ENCODE measurements at regions not wholly inside any gene's neighbourhood (a gene's known extent, or its start where the extent isn't known, plus 50 kb on each side); places are given as distances from the start of the nearest gene placed in this dataset.

DNA sequence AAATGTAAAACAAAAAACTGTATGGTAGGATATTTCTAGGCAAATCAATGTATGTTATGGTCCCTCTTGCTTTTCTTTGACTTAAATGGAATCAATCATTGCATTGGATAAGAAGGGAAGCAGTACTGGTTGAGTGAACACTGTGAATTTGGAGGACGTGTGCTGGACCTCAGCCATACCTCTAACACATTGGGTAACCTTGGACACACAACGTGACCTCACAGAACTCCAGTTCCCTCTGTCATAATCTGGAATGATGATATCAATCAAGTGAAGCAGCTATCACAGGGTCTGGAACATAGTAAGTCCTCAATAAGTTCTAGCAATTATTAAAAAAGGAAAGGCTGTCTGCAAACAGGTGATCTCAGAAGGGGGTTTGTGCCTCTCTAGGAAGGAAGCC is 474.9 kb upstream of the TCF4 start:
- no peaks in the 10 kb centered on the region for H3K27me3 Mint-ChIP-seq
- H3K4me1 Mint-ChIP-seq (ENCODE audit: low read depth), result no peaks in the 10 kb centered on the region
- H3K36me3 Mint-ChIP-seq, result no peaks in the 10 kb centered on the region
- no peak overlapping the region for H3K4me3 Mint-ChIP-seq
- H3K9me3 Mint-ChIP-seq, result no peaks in the 10 kb centered on the region
- ChIA-PET CTCF (no interaction called here), POLR2A (no interaction called here)
- DNase-seq, result no peak
- no peak overlapping the region for H3K27ac Mint-ChIP-seq
- intact Hi-C loops (cut with micrococcal nuclease), result no loop called here

DNA sequence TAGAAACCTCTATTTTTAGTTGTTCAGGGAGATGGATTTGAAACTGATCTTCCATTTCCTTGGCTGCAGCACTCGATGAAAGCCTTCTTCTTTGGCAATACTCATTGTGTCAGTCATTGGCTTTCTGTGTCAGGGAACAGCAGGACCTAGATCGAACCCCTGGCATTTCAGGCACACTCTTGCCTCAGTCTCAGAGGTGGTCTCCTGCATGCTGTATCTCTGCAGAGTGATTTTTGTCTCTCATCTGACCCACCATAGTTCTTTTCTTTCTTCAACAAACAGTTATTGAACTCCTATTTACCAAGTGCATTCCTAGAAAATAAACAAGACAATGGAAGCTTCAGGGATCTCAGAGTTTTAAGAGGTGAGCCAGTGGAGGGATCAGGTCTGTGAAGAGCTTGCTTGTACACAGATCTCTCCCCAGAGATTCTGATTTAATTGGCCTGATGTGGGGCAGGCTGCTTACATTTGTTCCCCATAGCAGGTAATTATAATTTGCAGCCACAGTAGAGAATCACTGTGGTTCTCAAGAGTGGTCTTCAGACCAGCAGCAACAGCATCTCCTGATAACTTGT is 473.1 kb upstream of the TCF4 start:
- ChIA-PET POLR2A (no interaction called here), CTCF (no interaction called here)
- Mint-ChIP-seq H3K27me3 (no peaks in the 10 kb centered on the region), H3K36me3 (no peaks in the 10 kb centered on the region), H3K27ac (no peak overlapping the region), H3K4me3 (no peak overlapping the region), H3K4me1 (ENCODE audit: low read depth) (no peaks in the 10 kb centered on the region), H3K9me3 (no peaks in the 10 kb centered on the region)
- intact Hi-C loops (cut with micrococcal nuclease), result no loop called here
- no peak for DNase-seq

- CTCF ChIA-PET, result no interaction called here
These were observed 464.2 kb upstream of the TCF4 start for GRCh38 chr18:56052202-56052601.

GRCh38 chr18:56044239-56044638 is 456.2 kb upstream of the TCF4 start:
- Mint-ChIP-seq H3K27ac (no peak overlapping the region), H3K4me3 (no peak overlapping the region), H3K9me3 (peaks cover 17% of the 10 kb centered on the region), H3K36me3 (no peaks in the 10 kb centered on the region), H3K27me3 (no peaks in the 10 kb centered on the region), H3K4me1 (ENCODE audit: low read depth) (no peaks in the 10 kb centered on the region)
- no peak for DNase-seq
- ChIA-PET POLR2A (no interaction called here), CTCF (no interaction called here)
- intact Hi-C loops (cut with micrococcal nuclease), result no loop called here

More at GRCh38 chr18:56052202-56052601, 464.2 kb upstream of the TCF4 start:
- H3K27me3 Mint-ChIP-seq, result no peaks in the 10 kb centered on the region
- no peak overlapping the region for H3K4me3 Mint-ChIP-seq
- intact Hi-C loops (cut with micrococcal nuclease), result no loop called here
- peaks cover 13% of the 10 kb centered on the region for H3K9me3 Mint-ChIP-seq
- POLR2A ChIA-PET, result no interaction called here
- no peak for DNase-seq
- no peaks in the 10 kb centered on the region for H3K36me3 Mint-ChIP-seq
- H3K27ac Mint-ChIP-seq, result no peak overlapping the region
- H3K4me1 Mint-ChIP-seq (ENCODE audit: low read depth), result no peaks in the 10 kb centered on the region

DNA sequence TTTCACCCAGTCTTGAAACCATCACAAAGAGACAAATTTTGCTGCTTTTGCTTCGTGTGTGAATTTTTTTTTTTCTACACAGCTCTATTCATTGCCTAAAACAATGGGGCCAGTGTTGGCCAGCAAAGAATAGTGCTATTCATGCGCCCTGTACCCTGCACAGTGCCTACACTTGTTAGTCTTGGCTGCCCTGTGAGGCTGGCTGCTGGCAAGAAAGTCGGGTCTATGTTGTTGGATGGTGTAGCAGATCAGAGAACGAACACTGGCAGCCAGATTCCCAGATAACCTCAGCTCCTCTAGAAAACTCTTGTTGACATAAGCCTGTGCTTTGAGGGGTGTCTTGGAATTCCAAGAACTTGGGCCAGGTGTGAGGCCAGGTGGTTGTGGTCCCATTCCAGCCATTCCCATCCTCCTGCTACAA is 455.7 kb upstream of the TCF4 start:
- Mint-ChIP-seq H3K4me3 (no peak overlapping the region), H3K4me1 (ENCODE audit: low read depth) (no peaks in the 10 kb centered on the region), H3K36me3 (no peaks in the 10 kb centered on the region), H3K9me3 (peaks cover 15% of the 10 kb centered on the region), H3K27ac (no peak overlapping the region), H3K27me3 (no peaks in the 10 kb centered on the region)
- intact Hi-C loops (cut with micrococcal nuclease), result no loop called here
- POLR2A ChIA-PET, result no interaction called here
- CTCF ChIA-PET, result no interaction called here
- no peak for DNase-seq

DNA sequence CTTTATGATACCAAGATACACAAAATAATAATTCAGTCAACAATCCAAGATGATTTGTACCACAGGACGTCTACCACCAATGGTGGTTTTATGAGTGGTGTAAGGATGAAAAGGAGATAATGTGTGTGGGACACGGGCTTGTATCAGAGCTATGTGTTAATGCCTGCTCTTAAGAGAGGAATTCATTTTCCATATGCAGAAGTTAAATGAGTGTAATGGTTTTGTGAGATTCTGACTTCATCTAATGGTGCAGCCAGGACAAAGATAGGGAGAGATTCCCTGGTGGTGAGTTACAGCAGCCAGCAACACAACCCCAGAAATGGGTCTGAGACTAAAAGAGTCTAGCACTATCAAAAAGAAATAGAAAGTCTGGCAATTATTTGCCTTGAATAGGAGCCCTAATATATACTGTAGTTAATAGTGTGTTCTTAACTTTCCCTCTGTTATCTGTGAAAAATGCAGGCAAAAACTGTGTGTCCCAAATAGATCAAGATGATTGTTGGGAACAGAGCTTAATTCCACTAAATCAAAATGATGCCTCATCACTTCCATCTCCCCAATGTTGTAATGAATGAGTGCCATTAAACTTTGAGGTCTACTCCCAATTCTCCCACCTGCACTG is 455.0 kb upstream of the TCF4 start:
- POLR2A ChIA-PET, result no interaction called here
- CTCF ChIA-PET, result no interaction called here
- Mint-ChIP-seq H3K9me3 (peaks cover 10% of the 10 kb centered on the region), H3K4me1 (ENCODE audit: low read depth) (no peaks in the 10 kb centered on the region), H3K4me3 (no peak overlapping the region), H3K27ac (no peak overlapping the region), H3K27me3 (no peaks in the 10 kb centered on the region), H3K36me3 (no peaks in the 10 kb centered on the region)
- DNase-seq, result no peak
- intact Hi-C loops (cut with micrococcal nuclease), result no loop called here

- Mint-ChIP-seq H3K27me3 (no peaks in the 10 kb centered on the region), H3K9me3 (peaks cover 19% of the 10 kb centered on the region), H3K36me3 (no peaks in the 10 kb centered on the region), H3K4me1 (ENCODE audit: low read depth) (no peaks in the 10 kb centered on the region), H3K27ac (no peak overlapping the region), H3K4me3 (no peak overlapping the region)
- CTCF ChIA-PET, result no interaction called here
- POLR2A ChIA-PET, result no interaction called here
- no peak for DNase-seq
- intact Hi-C loops (cut with micrococcal nuclease), result no loop called here
These were observed 450.4 kb upstream of the TCF4 start for GRCh38 chr18:56038171-56039030.

- H3K4me1 Mint-ChIP-seq (ENCODE audit: low read depth), result no peaks in the 10 kb centered on the region
- no peaks in the 10 kb centered on the region for H3K36me3 Mint-ChIP-seq
- H3K27ac Mint-ChIP-seq, result no peak overlapping the region
- ChIA-PET CTCF (no interaction called here), POLR2A (no interaction called here)
- H3K27me3 Mint-ChIP-seq, result no peaks in the 10 kb centered on the region
- no peak for DNase-seq
- H3K4me3 Mint-ChIP-seq, result no peak overlapping the region
- intact Hi-C loops (cut with micrococcal nuclease), result no loop called here
- H3K9me3 Mint-ChIP-seq, result peaks cover 22% of the 10 kb centered on the region
These were observed 448.7 kb upstream of the TCF4 start for GRCh38 chr18:56036741-56037140.

DNA sequence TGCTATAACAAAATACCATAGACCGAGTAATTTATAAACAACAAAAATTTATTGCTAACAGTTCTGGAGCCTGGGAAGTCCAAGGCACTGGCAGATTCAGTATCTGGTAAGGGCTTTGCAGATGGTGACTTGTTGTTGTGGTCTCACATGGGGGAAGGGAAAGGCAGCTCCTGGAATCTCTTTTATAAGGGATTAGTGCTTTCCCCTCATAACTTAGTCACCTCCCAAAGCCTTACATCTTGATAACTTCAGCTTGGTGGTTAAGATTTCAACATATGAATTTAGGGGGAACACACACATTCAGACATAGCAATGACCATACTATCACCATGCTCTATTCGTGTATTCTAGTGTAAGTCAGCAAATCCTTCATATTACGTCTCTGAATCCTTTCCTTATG is 447.6 kb upstream of the TCF4 start:
- H3K4me3 Mint-ChIP-seq, result no peak overlapping the region
- intact Hi-C loops (cut with micrococcal nuclease), result no loop called here
- peaks cover 22% of the 10 kb centered on the region for H3K9me3 Mint-ChIP-seq
- no peaks in the 10 kb centered on the region for H3K27me3 Mint-ChIP-seq
- ChIA-PET POLR2A (no interaction called here), CTCF (no interaction called here)
- no peak overlapping the region for H3K27ac Mint-ChIP-seq
- H3K4me1 Mint-ChIP-seq (ENCODE audit: low read depth), result no peaks in the 10 kb centered on the region
- DNase-seq, result no peak
- no peaks in the 10 kb centered on the region for H3K36me3 Mint-ChIP-seq

GRCh38 chr18:56034949-56035348 is 447.0 kb upstream of the TCF4 start:
- intact Hi-C loops (cut with micrococcal nuclease), result no loop called here
- no peaks in the 10 kb centered on the region for H3K27me3 Mint-ChIP-seq
- H3K9me3 Mint-ChIP-seq, result peaks cover 23% of the 10 kb centered on the region
- no peaks in the 10 kb centered on the region for H3K36me3 Mint-ChIP-seq
- H3K4me1 Mint-ChIP-seq (ENCODE audit: low read depth), result no peaks in the 10 kb centered on the region
- H3K4me3 Mint-ChIP-seq, result no peak overlapping the region
- ChIA-PET CTCF (no interaction called here), POLR2A (no interaction called here)
- no peak for DNase-seq
- H3K27ac Mint-ChIP-seq, result no peak overlapping the region

- no peaks in the 10 kb centered on the region for H3K27me3 Mint-ChIP-seq
- H3K4me3 Mint-ChIP-seq, result no peak overlapping the region
- CTCF ChIA-PET, result no interaction called here
- no peaks in the 10 kb centered on the region for H3K36me3 Mint-ChIP-seq
- no peak overlapping the region for H3K27ac Mint-ChIP-seq
- peaks cover 18% of the 10 kb centered on the region for H3K9me3 Mint-ChIP-seq
- intact Hi-C loops (cut with micrococcal nuclease), result no loop called here
- POLR2A ChIA-PET, result no interaction called here
- DNase-seq, result no peak
- no peaks in the 10 kb centered on the region for H3K4me1 Mint-ChIP-seq (ENCODE audit: low read depth)
These were observed 442.1 kb upstream of the TCF4 start for GRCh38 chr18:56030060-56030459.

DNA sequence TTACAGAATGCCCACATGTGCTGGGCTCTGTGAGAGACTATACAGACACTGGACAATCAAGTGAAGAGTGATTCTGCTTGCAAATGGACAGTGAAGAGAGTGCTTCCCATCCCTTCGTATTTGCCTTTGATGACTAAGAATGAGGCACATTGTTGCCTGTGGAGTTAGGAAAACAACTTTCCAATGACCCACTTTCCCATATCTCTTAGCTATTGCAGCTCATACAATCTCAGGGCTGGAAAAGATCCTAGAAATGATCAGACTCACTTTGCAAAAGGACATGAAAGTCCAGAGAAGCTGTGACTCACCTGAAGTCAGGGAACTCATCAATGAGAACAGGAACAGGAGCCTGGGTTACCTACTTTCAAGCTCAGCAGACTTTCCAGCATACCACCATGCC is 440.5 kb upstream of the TCF4 start:
- CTCF ChIA-PET, result no interaction called here
- POLR2A ChIA-PET, result no interaction called here
- Mint-ChIP-seq H3K4me3 (no peak overlapping the region), H3K36me3 (no peaks in the 10 kb centered on the region), H3K27me3 (no peaks in the 10 kb centered on the region), H3K9me3 (peaks cover 7% of the 10 kb centered on the region), H3K4me1 (ENCODE audit: low read depth) (no peaks in the 10 kb centered on the region), H3K27ac (no peak overlapping the region)
- intact Hi-C loops (cut with micrococcal nuclease), result no loop called here
- DNase-seq, result no peak

GRCh38 chr18:56026509-56026908 is 438.5 kb upstream of the TCF4 start:
- intact Hi-C loops (cut with micrococcal nuclease), result no loop called here
- Mint-ChIP-seq H3K4me3 (no peak overlapping the region), H3K9me3 (peaks cover 3% of the 10 kb centered on the region), H3K4me1 (ENCODE audit: low read depth) (no peaks in the 10 kb centered on the region), H3K27ac (no peak overlapping the region), H3K36me3 (no peaks in the 10 kb centered on the region), H3K27me3 (no peaks in the 10 kb centered on the region)
- POLR2A ChIA-PET, result no interaction called here
- no peak for DNase-seq
- CTCF ChIA-PET, result no interaction called here
